ENCODE measurements at regions not wholly inside any gene's neighbourhood (a gene's known extent, or its start where the extent isn't known, plus 50 kb on each side); places are given as distances from the start of the nearest gene placed in this dataset.
"Not testable (repeated sequence)": the region's sequence is repeated elsewhere in the genome, so short reads cannot be mapped to it uniquely, and the experiment has no call there.

- Histone ChIP-seq H3K4me3 (no peak overlapping the region), H3K9me3 (no peaks in the 10 kb centered on the region), H3K36me3 (no peaks in the 10 kb centered on the region), H3K27me3 (no peaks in the 10 kb centered on the region), H3K4me1 (no peaks in the 10 kb centered on the region), H3K27ac (no peak overlapping the region)
- no peak for TF ChIP-seq POLR2A (IDR thresholded peaks at IDR 0.05)
- TF ChIP-seq CTCF (IDR thresholded peaks at IDR 0.05), result no peak
- TF ChIP-seq POLR2AphosphoS5 (IDR thresholded peaks at IDR 0.05; ENCODE audit: insufficient read depth in 1 of 2, low read depth in 1 of 2), result no peak
- intact Hi-C loops (cut with DNase I), result no loop called here
- DNase-seq (ENCODE audit: extremely low spot score in 2 of 2), result peak in 1 of 2 donors; percentile 85
Observed at GRCh38 chr10:129058664-129059155, 408.3 kb upstream of the MGMT start.

DNA sequence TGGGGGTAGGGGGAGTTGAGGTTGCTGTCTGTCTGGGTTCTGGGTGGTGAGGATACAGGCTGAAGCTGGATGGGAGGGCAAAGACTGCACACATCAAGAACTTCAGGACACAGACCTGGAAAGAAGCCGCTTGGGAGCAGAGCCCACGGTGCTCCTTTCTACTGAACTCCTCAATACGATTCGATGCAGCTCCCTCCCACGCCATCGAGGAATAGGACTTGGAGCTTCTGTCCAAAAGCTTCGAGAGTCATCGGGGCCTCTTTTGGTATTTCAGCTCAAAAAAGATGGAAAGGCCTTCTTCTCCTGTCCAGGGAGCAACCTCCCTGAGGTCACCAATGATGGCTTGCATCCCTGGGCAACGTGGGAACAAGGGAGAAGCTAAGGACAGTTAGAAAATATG, 407.1 kb upstream of the MGMT start:
- intact Hi-C loops (cut with DNase I), result no loop called here
- Histone ChIP-seq H3K27ac (no peak overlapping the region), H3K9me3 (no peaks in the 10 kb centered on the region), H3K4me3 (no peak overlapping the region), H3K27me3 (no peaks in the 10 kb centered on the region), H3K36me3 (no peaks in the 10 kb centered on the region), H3K4me1 (no peaks in the 10 kb centered on the region)
- DNase-seq (ENCODE audit: extremely low spot score in 2 of 2), result peak in 1 of 2 donors; percentile 37
- TF ChIP-seq POLR2AphosphoS5 (IDR thresholded peaks at IDR 0.05; ENCODE audit: insufficient read depth in 1 of 2, low read depth in 1 of 2) (no peak), CTCF (IDR thresholded peaks at IDR 0.05) (no peak)

DNA sequence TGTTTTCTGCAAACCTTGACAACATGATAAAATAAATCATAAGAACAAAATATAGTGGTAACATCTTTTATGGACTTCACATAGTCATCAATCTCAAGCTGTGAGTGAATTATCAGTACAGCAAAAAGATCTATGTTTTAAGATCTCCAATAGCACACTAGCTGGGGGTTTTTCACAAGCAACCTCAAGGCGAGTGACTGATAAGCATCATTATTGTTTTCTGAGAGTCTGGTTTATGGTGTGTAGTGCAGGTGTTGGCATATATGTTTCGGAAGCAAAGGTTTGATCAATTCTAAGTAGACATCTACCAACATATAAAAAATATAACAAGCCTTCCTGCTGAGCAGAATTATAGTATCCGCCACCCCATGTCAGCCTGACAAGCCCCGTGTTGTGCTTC, 403.8 kb upstream of the MGMT start:
- Histone ChIP-seq H3K4me1 (no peaks in the 10 kb centered on the region), H3K27ac (no peak overlapping the region), H3K27me3 (no peaks in the 10 kb centered on the region), H3K36me3 (no peaks in the 10 kb centered on the region), H3K9me3 (no peaks in the 10 kb centered on the region), H3K4me3 (no peak overlapping the region)
- intact Hi-C loops (cut with DNase I), result no loop called here
- DNase-seq (ENCODE audit: extremely low spot score in 2 of 2), result no peak
- no peak for TF ChIP-seq CTCF (IDR thresholded peaks at IDR 0.05)
- TF ChIP-seq POLR2A (IDR thresholded peaks at IDR 0.05), result no peak
- no peak for TF ChIP-seq POLR2AphosphoS5 (IDR thresholded peaks at IDR 0.05; ENCODE audit: insufficient read depth in 1 of 2, low read depth in 1 of 2)

GRCh38 chr10:129063877-129064276, 403.2 kb upstream of the MGMT start:
- H3K36me3 ChIP-seq, result no peaks in the 10 kb centered on the region
- H3K4me1 ChIP-seq, result no peaks in the 10 kb centered on the region
- no peaks in the 10 kb centered on the region for H3K27me3 ChIP-seq
- H3K9me3 ChIP-seq, result no peaks in the 10 kb centered on the region
- DNase-seq (ENCODE audit: extremely low spot score in 2 of 2), result no peak
- intact Hi-C loops (cut with DNase I), result no loop called here
- no peak for TF ChIP-seq CTCF (IDR thresholded peaks at IDR 0.05)
- TF ChIP-seq POLR2AphosphoS5 (IDR thresholded peaks at IDR 0.05; ENCODE audit: insufficient read depth in 1 of 2, low read depth in 1 of 2), result no peak
- TF ChIP-seq POLR2A (IDR thresholded peaks at IDR 0.05), result no peak
- no peak overlapping the region for H3K4me3 ChIP-seq
- H3K27ac ChIP-seq, result no peak overlapping the region

DNA sequence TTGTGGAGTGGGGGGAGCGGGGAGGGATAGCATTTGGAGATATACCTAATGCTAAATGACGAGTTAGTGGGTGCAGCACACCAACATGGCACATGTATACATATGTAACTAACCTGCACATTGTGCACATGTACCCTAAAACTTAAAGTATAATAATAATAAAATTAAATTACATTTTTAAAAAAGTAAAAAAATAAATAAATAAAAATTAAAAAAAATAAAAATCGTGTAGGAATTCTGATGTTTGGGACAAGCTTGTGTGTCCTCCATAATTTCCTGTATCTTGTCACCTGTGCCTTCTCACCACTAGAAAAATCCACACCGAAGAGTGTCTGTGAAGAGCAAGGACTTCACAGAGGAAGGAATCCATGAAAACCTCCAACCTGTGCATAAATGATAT, 400.5 kb upstream of the MGMT start:
- H3K36me3 ChIP-seq; DNase-seq (ENCODE audit: extremely low spot score in 2 of 2); H3K4me1 ChIP-seq; H3K4me3 ChIP-seq; intact Hi-C loops (cut with DNase I); H3K27ac ChIP-seq; H3K27me3 ChIP-seq; H3K9me3 ChIP-seq: not testable (repeated sequence)

- H3K4me3 ChIP-seq; H3K9me3 ChIP-seq; DNase-seq (ENCODE audit: extremely low spot score in 2 of 2); H3K4me1 ChIP-seq; intact Hi-C loops (cut with DNase I); H3K27me3 ChIP-seq; H3K27ac ChIP-seq; H3K36me3 ChIP-seq: not testable (repeated sequence)
Observed at GRCh38 chr10:129071411-129071810, 395.6 kb upstream of the MGMT start.
